Prostate gland (tissue), 2 donors: ENCODE measurements at regions not wholly inside any gene's neighbourhood (a gene's known extent, or its start where the extent isn't known, plus 50 kb on each side); places are given as distances from the start of the nearest gene placed in this dataset.

Experiments
- POLR2A ChIP-seq: fragments of 450-650 bp; IDR thresholded peaks from one replicate; pipeline ENCODE4 v1.6.1; 2016; ENCODE audit warnings: antibody characterized with exemption, mild to moderate bottlenecking
- POLR2AphosphoS5 ChIP-seq: sonication (generic); formaldehyde crosslinking; IDR thresholded peaks from one replicate; pipeline ENCODE4 v1.6.1; 2017; ENCODE audit warnings: antibody characterized with exemption
- TF ChIP-seq, protein P1 (sequence below), 4 experiments: fragments of 200-600 bp in 2 of 4; fragments of 450-650 bp in 2 of 4; sonication (generic) in 2 of 4; IDR thresholded peaks; 1 replicate in 3 of 4; 2 replicates in 1 of 4; pipeline ENCODE4 v1.5.1; 2016 to 2019; ENCODE audit warnings: antibody characterized with exemption in 4 of 4, mild to moderate bottlenecking in 2 of 4, moderate library complexity in 2 of 4

- TF ChIP-seq, protein P1, sequence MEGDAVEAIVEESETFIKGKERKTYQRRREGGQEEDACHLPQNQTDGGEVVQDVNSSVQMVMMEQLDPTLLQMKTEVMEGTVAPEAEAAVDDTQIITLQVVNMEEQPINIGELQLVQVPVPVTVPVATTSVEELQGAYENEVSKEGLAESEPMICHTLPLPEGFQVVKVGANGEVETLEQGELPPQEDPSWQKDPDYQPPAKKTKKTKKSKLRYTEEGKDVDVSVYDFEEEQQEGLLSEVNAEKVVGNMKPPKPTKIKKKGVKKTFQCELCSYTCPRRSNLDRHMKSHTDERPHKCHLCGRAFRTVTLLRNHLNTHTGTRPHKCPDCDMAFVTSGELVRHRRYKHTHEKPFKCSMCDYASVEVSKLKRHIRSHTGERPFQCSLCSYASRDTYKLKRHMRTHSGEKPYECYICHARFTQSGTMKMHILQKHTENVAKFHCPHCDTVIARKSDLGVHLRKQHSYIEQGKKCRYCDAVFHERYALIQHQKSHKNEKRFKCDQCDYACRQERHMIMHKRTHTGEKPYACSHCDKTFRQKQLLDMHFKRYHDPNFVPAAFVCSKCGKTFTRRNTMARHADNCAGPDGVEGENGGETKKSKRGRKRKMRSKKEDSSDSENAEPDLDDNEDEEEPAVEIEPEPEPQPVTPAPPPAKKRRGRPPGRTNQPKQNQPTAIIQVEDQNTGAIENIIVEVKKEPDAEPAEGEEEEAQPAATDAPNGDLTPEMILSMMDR (IDR thresholded peaks at IDR 0.05): no peak
- TF ChIP-seq POLR2A: no peak
- no peak for TF ChIP-seq POLR2AphosphoS5
Observed at GRCh38 chr17:33967608-33968349, 287.3 kb upstream of the CCL2 start.
